ENCODE measurements at regions not wholly inside any gene's neighbourhood (a gene's known extent, or its start where the extent isn't known, plus 50 kb on each side); places are given as distances from the start of the nearest gene placed in this dataset.

GRCh38 chr18:22471546-22472131 is 53.9 kb upstream of the CTAGE1 start:
- no peak for TF ChIP-seq NR3C1 (IDR thresholded peaks at IDR 0.05)
- TF ChIP-seq PHF8 (IDR thresholded peaks at IDR 0.05; ENCODE audit: borderline replicate concordance, low read depth): no peak
- TF ChIP-seq, protein P1, sequence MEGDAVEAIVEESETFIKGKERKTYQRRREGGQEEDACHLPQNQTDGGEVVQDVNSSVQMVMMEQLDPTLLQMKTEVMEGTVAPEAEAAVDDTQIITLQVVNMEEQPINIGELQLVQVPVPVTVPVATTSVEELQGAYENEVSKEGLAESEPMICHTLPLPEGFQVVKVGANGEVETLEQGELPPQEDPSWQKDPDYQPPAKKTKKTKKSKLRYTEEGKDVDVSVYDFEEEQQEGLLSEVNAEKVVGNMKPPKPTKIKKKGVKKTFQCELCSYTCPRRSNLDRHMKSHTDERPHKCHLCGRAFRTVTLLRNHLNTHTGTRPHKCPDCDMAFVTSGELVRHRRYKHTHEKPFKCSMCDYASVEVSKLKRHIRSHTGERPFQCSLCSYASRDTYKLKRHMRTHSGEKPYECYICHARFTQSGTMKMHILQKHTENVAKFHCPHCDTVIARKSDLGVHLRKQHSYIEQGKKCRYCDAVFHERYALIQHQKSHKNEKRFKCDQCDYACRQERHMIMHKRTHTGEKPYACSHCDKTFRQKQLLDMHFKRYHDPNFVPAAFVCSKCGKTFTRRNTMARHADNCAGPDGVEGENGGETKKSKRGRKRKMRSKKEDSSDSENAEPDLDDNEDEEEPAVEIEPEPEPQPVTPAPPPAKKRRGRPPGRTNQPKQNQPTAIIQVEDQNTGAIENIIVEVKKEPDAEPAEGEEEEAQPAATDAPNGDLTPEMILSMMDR (IDR thresholded peaks at IDR 0.05): no peak
- TF ChIP-seq, protein P2, sequence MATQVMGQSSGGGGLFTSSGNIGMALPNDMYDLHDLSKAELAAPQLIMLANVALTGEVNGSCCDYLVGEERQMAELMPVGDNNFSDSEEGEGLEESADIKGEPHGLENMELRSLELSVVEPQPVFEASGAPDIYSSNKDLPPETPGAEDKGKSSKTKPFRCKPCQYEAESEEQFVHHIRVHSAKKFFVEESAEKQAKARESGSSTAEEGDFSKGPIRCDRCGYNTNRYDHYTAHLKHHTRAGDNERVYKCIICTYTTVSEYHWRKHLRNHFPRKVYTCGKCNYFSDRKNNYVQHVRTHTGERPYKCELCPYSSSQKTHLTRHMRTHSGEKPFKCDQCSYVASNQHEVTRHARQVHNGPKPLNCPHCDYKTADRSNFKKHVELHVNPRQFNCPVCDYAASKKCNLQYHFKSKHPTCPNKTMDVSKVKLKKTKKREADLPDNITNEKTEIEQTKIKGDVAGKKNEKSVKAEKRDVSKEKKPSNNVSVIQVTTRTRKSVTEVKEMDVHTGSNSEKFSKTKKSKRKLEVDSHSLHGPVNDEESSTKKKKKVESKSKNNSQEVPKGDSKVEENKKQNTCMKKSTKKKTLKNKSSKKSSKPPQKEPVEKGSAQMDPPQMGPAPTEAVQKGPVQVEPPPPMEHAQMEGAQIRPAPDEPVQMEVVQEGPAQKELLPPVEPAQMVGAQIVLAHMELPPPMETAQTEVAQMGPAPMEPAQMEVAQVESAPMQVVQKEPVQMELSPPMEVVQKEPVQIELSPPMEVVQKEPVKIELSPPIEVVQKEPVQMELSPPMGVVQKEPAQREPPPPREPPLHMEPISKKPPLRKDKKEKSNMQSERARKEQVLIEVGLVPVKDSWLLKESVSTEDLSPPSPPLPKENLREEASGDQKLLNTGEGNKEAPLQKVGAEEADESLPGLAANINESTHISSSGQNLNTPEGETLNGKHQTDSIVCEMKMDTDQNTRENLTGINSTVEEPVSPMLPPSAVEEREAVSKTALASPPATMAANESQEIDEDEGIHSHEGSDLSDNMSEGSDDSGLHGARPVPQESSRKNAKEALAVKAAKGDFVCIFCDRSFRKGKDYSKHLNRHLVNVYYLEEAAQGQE (IDR thresholded peaks at IDR 0.05): no peak
- no peak for TF ChIP-seq EP300 (IDR thresholded peaks at IDR 0.05)
- no peak for TF ChIP-seq RFX5 (IDR thresholded peaks at IDR 0.05)
